HL-60 (cell line): ENCODE measurements at regions not wholly inside any gene's neighbourhood (a gene's known extent, or its start where the extent isn't known, plus 50 kb on each side); places are given as distances from the start of the nearest gene placed in this dataset.
A peak's percentile ranks its signal among the peaks of the same experiment; 100 is the strongest.

ENCODE experiments used
- DNase-seq, 2 experiments: peaks; one replicate each; pipeline ENCODE4 v3.0.0-alpha.2; 2010 to 2020; ENCODE audit warnings: low read depth in 1 of 2, low spot score in 1 of 2
- H3K27ac ChIP-seq: fragments of 250-450 bp; sonication (Bioruptor Pico); replicated peaks from 2 replicates; pipeline ENCODE4 v1.5.1; 2020; ENCODE audit warnings: mild to moderate bottlenecking, moderate library complexity
- H3K27me3 ChIP-seq: fragments of 250-450 bp; sonication (Bioruptor Pico); 2 replicates; pipeline ENCODE4 v1.5.1; 2021; ENCODE audit warnings: mild to moderate bottlenecking, moderate library complexity; ENCODE audit not compliant: insufficient read depth, poor library complexity, severe bottlenecking
- H3K4me3 ChIP-seq: replicated peaks from 2 replicates; pipeline ENCODE4 v1.5.1; 2011; ENCODE audit warnings: mild to moderate bottlenecking, control low read depth, low read length; ENCODE audit not compliant: insufficient read depth
- CTCF ChIP-seq: IDR thresholded peaks from one replicate; pipeline ENCODE4 v1.5.1; 2011; ENCODE audit warnings: low read length, control low read depth, inconsistent platforms; ENCODE audit not compliant: insufficient read depth
- GABPA ChIP-seq: IDR thresholded peaks from 2 replicates; pipeline ENCODE4 v1.6.1; 2012; ENCODE audit warnings: low read depth
- POLR2AphosphoS5 ChIP-seq: IDR thresholded peaks from 2 replicates; pipeline ENCODE4 v1.6.1; 2012; ENCODE audit warnings: low read depth
- REST ChIP-seq: IDR thresholded peaks from 2 replicates; pipeline ENCODE4 v1.6.1; 2012; ENCODE audit warnings: low read depth; ENCODE audit not compliant: insufficient replicate concordance
- SPI1 ChIP-seq: IDR thresholded peaks from 2 replicates; pipeline ENCODE4 v1.6.1; 2012; ENCODE audit warnings: low read depth, mild to moderate bottlenecking, borderline replicate concordance

DNA sequence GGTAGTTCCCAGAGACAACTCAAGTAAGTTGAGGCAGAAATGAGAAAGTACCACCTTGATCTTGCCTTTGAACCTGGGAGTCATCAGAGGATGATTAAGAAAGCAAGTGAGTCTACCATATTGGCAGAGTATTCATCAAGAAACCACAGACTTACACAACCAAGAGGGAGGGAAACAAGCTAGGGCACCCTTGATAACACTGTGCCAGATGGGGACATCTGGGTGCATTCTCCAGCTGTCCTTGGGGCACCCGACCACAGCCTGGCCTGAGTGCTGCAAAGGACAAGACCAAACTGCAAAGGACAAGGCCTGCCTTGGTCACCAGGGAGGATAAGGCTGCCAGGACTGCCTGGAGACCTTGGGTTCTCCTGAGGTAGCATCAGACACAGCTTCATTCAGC, 553.6 kb downstream of the EPHB1 start:
- DNase-seq = peak; percentile 10 to 65
- TF ChIP-seq SPI1 = no peak
- TF ChIP-seq POLR2AphosphoS5 = peak; percentile 79
- no peak for TF ChIP-seq CTCF
- no peak for TF ChIP-seq REST
- Histone ChIP-seq H3K27ac (peak overlapping the region; percentile 25; the same call in 1 of the 2 replicates), H3K4me3 (no peak overlapping the region), H3K27me3 (no peaks in the 10 kb centered on the region)

- Histone ChIP-seq H3K27ac (no peak overlapping the region), H3K27me3 (no peaks in the 10 kb centered on the region), H3K4me3 (no peak overlapping the region)
- TF ChIP-seq GABPA (no peak), REST (no peak), CTCF (no peak), POLR2AphosphoS5 (no peak), SPI1 (no peak)
- DNase-seq = peak; percentile 18 to 61
Measured at GRCh38 chr3:135349254-135349948, 554.3 kb downstream of the EPHB1 start.

DNA sequence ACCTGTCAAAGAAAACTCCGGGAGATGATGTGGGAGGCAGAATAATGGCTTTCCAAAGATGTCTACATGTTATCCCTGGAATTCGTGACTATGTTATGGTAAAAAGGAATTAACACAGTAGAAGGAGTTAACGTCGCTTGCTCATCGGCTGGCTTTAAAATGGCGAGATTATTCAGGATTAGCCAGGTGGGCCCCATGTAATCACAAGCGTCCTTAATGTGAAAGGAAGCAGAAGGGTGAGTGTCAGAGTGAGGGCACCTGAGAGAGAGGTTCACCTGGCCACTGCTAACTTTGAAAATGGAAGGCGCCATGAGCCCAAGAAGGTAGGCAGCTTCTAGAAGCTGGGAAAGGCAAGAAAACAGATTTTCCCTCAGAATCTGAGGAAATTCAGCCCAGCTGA, 557.2 kb downstream of the EPHB1 start:
- no peak overlapping the region for H3K4me3 ChIP-seq
- TF ChIP-seq CTCF (no peak), POLR2AphosphoS5 (no peak), GABPA (no peak), SPI1 (no peak), REST (no peak)
- H3K27me3 ChIP-seq = no peaks in the 10 kb centered on the region
- no peak overlapping the region for H3K27ac ChIP-seq
- DNase-seq = no peak
